HepG2 (cell line): ENCODE measurements at regions not wholly inside any gene's neighbourhood (a gene's known extent, or its start where the extent isn't known, plus 50 kb on each side); places are given as distances from the start of the nearest gene placed in this dataset.

Experiments used
- ATAC-seq: fragments of 200-7000 bp; cut with Tn5 transposase; 3 replicates; pipeline ENCODE4 v1.9.1; 2020; ENCODE audit warnings: mild to moderate bottlenecking, moderate library complexity
- BruUV-seq: library from RNA; stranded (reverse); fragments of 400-500 nt; replicated peaks from 2 replicates; lab custom pipeline; 2021; lab: Mats Ljungman, UMichigan
- CTCF ChIA-PET: fragments of 300-600 bp; formaldehyde crosslinking; extraction: SDS; loops from one replicate; lab custom pipeline; 2021; ENCODE audit warnings: low total read pairs, inconsistent platforms, low intra/inter-chr PET ratio; lab: Yijun Ruan, JAX
- POLR2A ChIA-PET: fragments of 350-600 bp; sonication (Branson Sonifier 250); formaldehyde crosslinking; loops from one replicate; lab custom pipeline; 2020; ENCODE audit warnings: antibody characterized with exemption, inconsistent platforms; lab: Yijun Ruan, JAX
- DNase-seq: peaks from one replicate; pipeline ENCODE4 v3.0.0-alpha.2; 2015; ENCODE audit warnings: low spot score
- FAIRE-seq: peaks from 3 replicates; lab custom pipeline; 2011; peaks lifted over from hg19 to GRCh38; lab: Jason Lieb, UNC
- H2AFZ ChIP-seq: one replicate; pipeline ENCODE4 v1.6.1; 2011; ENCODE audit warnings: low read length, inconsistent platforms
- H3K27ac ChIP-seq: fragments of 300-600 bp; 3 replicates; pipeline ENCODE4 v1.8.0; 2011; ENCODE audit warnings: mixed run types, mild to moderate bottlenecking, mixed read lengths, low read length, inconsistent platforms; ENCODE audit not compliant: insufficient read depth; ENCODE audit errors: extremely low read length
- H3K27me3 ChIP-seq, 2 experiments: fragments of 200-600 bp in 1 of 2; 2 replicates in 1 of 2; 3 replicates in 1 of 2; pipeline versions ENCODE4 v1.6.0 to v1.8.0; 2011; ENCODE audit warnings: low read length in 2 of 2, mild to moderate bottlenecking in 2 of 2, moderate library complexity in 2 of 2, inconsistent platforms in 1 of 2; ENCODE audit not compliant: insufficient read depth in 2 of 2, control insufficient read depth in 1 of 2
- H3K36me3 ChIP-seq, 2 experiments: fragments of 200-600 bp in 1 of 2; replicated peaks in 1 of 2; 2 replicates in 1 of 2; 3 replicates in 1 of 2; pipeline versions ENCODE4 v1.5.1 to v1.8.0; 2011; ENCODE audit warnings: low read length in 2 of 2, inconsistent platforms in 1 of 2; ENCODE audit not compliant: insufficient read depth in 2 of 2, control insufficient read depth in 1 of 2
- H3K4me1 ChIP-seq: 2 replicates; pipeline ENCODE4 v1.5.1; 2012; ENCODE audit warnings: low read length, inconsistent platforms; ENCODE audit not compliant: insufficient read depth
- H3K4me2 ChIP-seq: 2 replicates; pipeline ENCODE4 v1.6.0; 2011; ENCODE audit warnings: low read depth, low read length, inconsistent platforms
- H3K4me3 ChIP-seq, 3 experiments: fragments of 200-600 bp in 1 of 3; sonication (generic), shearing (Covaris generic) in 1 of 3; replicated peaks in 1 of 3; 2 replicates each; pipeline ENCODE4 v1.5.1; 2011 to 2016; ENCODE audit warnings: low read length in 3 of 3, inconsistent platforms in 2 of 3, low read depth in 2 of 3, mild to moderate bottlenecking in 2 of 3, control low read depth in 1 of 3, mixed read lengths in 1 of 3; ENCODE audit not compliant: insufficient read depth in 1 of 3
- H3K79me2 ChIP-seq: one replicate; pipeline ENCODE4 v1.6.1; 2011; ENCODE audit warnings: low read length, inconsistent platforms; ENCODE audit not compliant: insufficient read depth
- H3K9ac ChIP-seq: 2 replicates; pipeline ENCODE4 v1.6.0; 2011; ENCODE audit warnings: mild to moderate bottlenecking, low read depth, low read length, inconsistent platforms; ENCODE audit not compliant: insufficient read depth
- H3K9me3 ChIP-seq: 2 replicates; pipeline ENCODE4 v1.5.1; 2012; ENCODE audit warnings: mild to moderate bottlenecking, low read length
- H4K20me1 ChIP-seq: 2 replicates; pipeline ENCODE4 v1.6.0; 2011; ENCODE audit warnings: inconsistent platforms, mild to moderate bottlenecking, low read length, moderate library complexity; ENCODE audit not compliant: insufficient read depth
- CHD2 ChIP-seq: IDR thresholded peaks from 2 replicates; pipeline ENCODE4 v1.6.1; 2011; ENCODE audit warnings: low read depth, low read length, improper control_type of control experiment
- GMEB1 ChIP-seq: sonication (generic); formaldehyde crosslinking; IDR thresholded peaks from 2 replicates; pipeline ENCODE4 v1.5.1; 2020; ENCODE audit warnings: missing genetic modification reagents, mild to moderate bottlenecking, borderline replicate concordance
- JUND ChIP-seq: sonication (generic); formaldehyde crosslinking; IDR thresholded peaks from 2 replicates; pipeline ENCODE4 v1.8.0; 2022; ENCODE audit warnings: mild to moderate bottlenecking, missing genetic modification reagents
- MTF2 ChIP-seq: sonication (generic); formaldehyde crosslinking; IDR thresholded peaks from 2 replicates; pipeline ENCODE4 v1.5.0; 2020; ENCODE audit warnings: missing genetic modification reagents, borderline replicate concordance
- NCOA2 ChIP-seq: sonication (generic); formaldehyde crosslinking; IDR thresholded peaks from 2 replicates; pipeline ENCODE4 v1.8.0; 2022; ENCODE audit warnings: inconsistent platforms
- NFE2L1 ChIP-seq: sonication (generic); formaldehyde crosslinking; IDR thresholded peaks from 2 replicates; pipeline ENCODE4 v1.4.0; 2020; ENCODE audit warnings: missing genetic modification reagents, mild to moderate bottlenecking, borderline replicate concordance
- PATZ1 ChIP-seq: sonication (generic); formaldehyde crosslinking; IDR thresholded peaks from 2 replicates; pipeline ENCODE4 v1.4.0; 2020; ENCODE audit warnings: missing genetic modification reagents
- SIX4 ChIP-seq: sonication (generic); formaldehyde crosslinking; IDR thresholded peaks from 2 replicates; pipeline ENCODE4 v1.4.0; 2020; ENCODE audit warnings: missing genetic modification reagents
- TRIM24 ChIP-seq: sonication (generic); formaldehyde crosslinking; IDR thresholded peaks from 2 replicates; pipeline ENCODE4 v1.8.0; 2022; ENCODE audit warnings: mild to moderate bottlenecking, missing genetic modification reagents
- ZC3H4 ChIP-seq: sonication (generic); formaldehyde crosslinking; IDR thresholded peaks from 2 replicates; pipeline ENCODE4 v1.4.0; 2020; ENCODE audit warnings: missing genetic modification reagents, borderline replicate concordance
- ZFP1 ChIP-seq: IDR thresholded peaks from 2 replicates; pipeline ENCODE4 v1.6.1; 2016
- ZFP36L2 ChIP-seq: sonication (generic); formaldehyde crosslinking; IDR thresholded peaks from 2 replicates; pipeline ENCODE4 v1.4.0; 2020; ENCODE audit warnings: missing genetic modification reagents
- ZMYM2 ChIP-seq: sonication (generic); formaldehyde crosslinking; IDR thresholded peaks from 2 replicates; pipeline ENCODE4 v1.8.0; 2022; ENCODE audit warnings: mild to moderate bottlenecking, missing genetic modification reagents
- ZNF264 ChIP-seq: sonication (generic); formaldehyde crosslinking; IDR thresholded peaks from 2 replicates; pipeline ENCODE4 v1.4.0; 2020; ENCODE audit warnings: missing genetic modification reagents
- ZNF343 ChIP-seq: sonication (generic); formaldehyde crosslinking; IDR thresholded peaks from 2 replicates; pipeline ENCODE4 v1.4.0; 2020; ENCODE audit warnings: mild to moderate bottlenecking, missing genetic modification reagents
- ZNF768 ChIP-seq: sonication (generic); formaldehyde crosslinking; IDR thresholded peaks from 2 replicates; pipeline ENCODE4 v1.4.0; 2020; ENCODE audit warnings: missing genetic modification reagents
- ZNF792 ChIP-seq: IDR thresholded peaks from 2 replicates; pipeline ENCODE4 v1.6.1; 2016
- ZSCAN12 ChIP-seq: sonication (generic); formaldehyde crosslinking; IDR thresholded peaks from 2 replicates; pipeline ENCODE4 v1.9.0; 2021; ENCODE audit warnings: mild to moderate bottlenecking, missing genetic modification reagents
- ZUFSP ChIP-seq: sonication (generic); formaldehyde crosslinking; IDR thresholded peaks from 2 replicates; pipeline ENCODE4 v1.9.0; 2021; ENCODE audit warnings: missing genetic modification reagents, mild to moderate bottlenecking, borderline replicate concordance
- WGBS: methylation state at CpG from one replicate; pipeline ENCODE4 v1.1.6; 2017; ENCODE audit warnings: low lambda C conversion rate; 5-methylcytosine and 5-hydroxymethylcytosine counted together
- in situ Hi-C: cut with HindIII; loops from 2 replicates; pipeline ENCODE4 v1.10.0; 2017; ENCODE audit warnings: low pct_unique_long_range_greater_than_20kb; ENCODE audit not compliant: extremely low pct_ligation_motif_present
- intact Hi-C: fragments of 100-400 bp; cut with micrococcal nuclease; formaldehyde crosslinking; loops from one replicate; pipeline ENCODE4 v1.10.0; 2022; ENCODE audit not compliant: unreplicated experiment
- TF ChIP-seq, protein P1 (sequence below): sonication (generic); formaldehyde crosslinking; IDR thresholded peaks from 2 replicates; pipeline ENCODE4 v1.4.0; 2020; ENCODE audit warnings: missing genetic modification reagents

GRCh38 chr11:19508165-19508564 is 204.5 kb upstream of the NAV2 start (continued):
- TF ChIP-seq ZNF264 (CRISPR knock-in tag) (no peak), JUND (CRISPR knock-in tag) (peak; percentile 88), GMEB1 (no peak)
- TF ChIP-seq, all 625 proteins: peak for 63

GRCh38 chr11:19506816-19507486 is 205.7 kb upstream of the NAV2 start:
- Histone ChIP-seq H3K9ac (no peak overlapping the region), H3K27ac (no peak overlapping the region), H3K4me3 (no peak overlapping the region), H3K79me2 (no peaks in the 10 kb centered on the region), H2AFZ (no peak overlapping the region), H3K4me1 (peaks cover 20% of the 10 kb centered on the region), H4K20me1 (no peaks in the 10 kb centered on the region), H3K4me2 (no peak overlapping the region), H3K27me3 (peaks cover 0 to 11% of the 10 kb centered on the region in 2 experiments; a peak in 2 of 5 replicates), H3K9me3 (no peaks in the 10 kb centered on the region), H3K36me3 (no peaks in the 10 kb centered on the region)
- no TSS peak for BruUV-seq
- intact Hi-C loops (no loop called here), in situ Hi-C loops (no loop called here)
- FAIRE-seq: no peak
- no peak for DNase-seq
- no peak for ATAC-seq
- CTCF ChIA-PET: no interaction called here
- POLR2A ChIA-PET: no interaction called here
- 0% methylated on average over 2 of the region's 2 CpGs for WGBS
- TF ChIP-seq TRIM24 (CRISPR knock-in tag) (no peak), MTF2 (CRISPR knock-in tag) (no peak), ZNF792 (CRISPR knock-in tag) (no peak), CHD2 (no peak), ZMYM2 (no peak), NFE2L1 (no peak), ZSCAN12 (CRISPR knock-in tag) (no peak), PATZ1 (CRISPR knock-in tag) (no peak), NCOA2 (no peak), SIX4 (no peak), ZFP1 (CRISPR knock-in tag) (no peak), ZNF343 (CRISPR knock-in tag) (no peak), ZC3H4 (CRISPR knock-in tag) (no peak), ZNF768 (CRISPR knock-in tag) (no peak), ZUFSP (no peak), JUND (CRISPR knock-in tag) (no peak), ZFP36L2 (no peak)
- TF ChIP-seq, protein P1, sequence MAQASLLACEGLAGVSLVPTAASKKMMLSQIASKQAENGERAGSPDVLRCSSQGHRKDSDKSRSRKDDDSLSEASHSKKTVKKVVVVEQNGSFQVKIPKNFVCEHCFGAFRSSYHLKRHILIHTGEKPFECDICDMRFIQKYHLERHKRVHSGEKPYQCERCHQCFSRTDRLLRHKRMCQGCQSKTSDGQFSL: no peak
